ENCODE measurements at regions not wholly inside any gene's neighbourhood (a gene's known extent, or its start where the extent isn't known, plus 50 kb on each side); places are given as distances from the start of the nearest gene placed in this dataset.

DNA sequence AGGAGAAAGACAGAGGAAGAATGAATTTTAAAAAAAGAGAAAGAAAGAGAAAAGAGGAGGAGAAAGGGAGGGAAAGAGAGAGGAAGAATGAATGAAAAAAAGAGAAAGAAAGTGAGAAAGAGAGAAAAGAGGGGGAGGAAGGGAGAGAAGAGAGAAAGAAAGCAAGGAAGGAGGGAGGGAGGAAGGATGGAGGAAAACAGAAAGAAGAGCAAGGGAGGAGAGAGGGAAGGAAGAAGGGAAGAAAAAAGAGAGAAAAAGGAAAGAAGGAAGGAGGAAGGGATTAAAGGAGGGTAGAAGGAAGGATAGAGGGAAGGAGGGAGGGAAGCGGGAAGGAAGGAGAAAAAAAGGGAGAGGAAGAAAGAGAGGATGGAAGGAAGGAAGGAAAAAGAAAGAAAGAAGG lies 122.3 kb upstream of the ZNF507 start (continued):
- TF ChIP-seq ZC3H4 (CRISPR knock-in tag; IDR thresholded peaks at IDR 0.05; ENCODE audit: borderline replicate concordance): no peak

DNA sequence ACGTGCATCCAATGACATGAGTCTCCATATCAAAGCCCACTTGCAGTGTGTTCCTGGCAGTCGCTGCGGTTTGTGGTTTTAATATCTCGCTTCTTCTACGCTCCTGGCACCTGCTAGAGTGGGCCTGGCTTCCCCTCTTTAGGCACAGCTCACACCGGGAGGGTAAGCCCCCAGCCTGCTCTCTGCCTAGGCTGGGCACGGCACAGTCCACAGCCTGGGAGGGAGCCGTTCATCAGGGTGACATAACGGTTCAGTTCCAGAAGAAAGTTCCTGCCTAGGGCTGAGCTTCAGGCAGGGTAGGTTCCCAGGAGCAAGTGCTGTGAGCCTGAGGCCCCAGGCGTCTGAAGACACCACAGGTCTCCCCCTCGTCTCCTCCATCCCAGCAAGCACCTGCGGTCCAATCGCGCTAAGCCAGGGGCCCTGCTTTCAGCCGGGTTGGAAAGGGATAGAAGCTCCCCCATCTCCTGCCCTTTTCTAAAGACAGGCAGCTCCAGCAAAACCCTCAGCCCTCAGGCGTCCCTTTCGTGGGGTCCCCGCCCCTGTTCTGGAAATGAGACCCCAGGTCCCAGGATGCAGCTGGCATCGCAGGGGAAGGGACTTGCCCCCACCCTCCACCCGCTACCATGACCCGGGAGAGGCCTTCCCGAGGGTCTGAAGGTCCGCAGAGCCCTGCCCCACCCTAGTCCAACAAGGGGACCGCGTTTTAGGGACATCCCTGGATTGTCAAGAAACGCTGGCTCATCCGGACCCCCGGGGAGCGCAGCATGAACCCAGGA lies 121.6 kb upstream of the ZNF507 start:
- CTCF ChIA-PET (ENCODE audit: low intra/inter-chr PET ratio, low total read pairs): interaction anchor here (1.2 to 2.7 kb wide), 4 partner anchors 347 to 1541 kb away, joined by 3 to 17 read pairs (median 4); no protein-coding TSS in a partner anchor
- no peak overlapping the region for H2AFZ ChIP-seq (ENCODE audit: low read length)
- no peak overlapping the region for H3K27ac ChIP-seq (ENCODE audit: extremely low read length, insufficient read depth, low read length)
- no peaks in the 10 kb centered on the region for H3K9me3 ChIP-seq (ENCODE audit: low read length)
- POLR2A ChIA-PET: no interaction called here
- WGBS (ENCODE audit: low lambda C conversion rate): 63% methylated on average over 7 of the region's 29 CpGs
- H3K27me3 ChIP-seq (ENCODE audit: control insufficient read depth in 1 of 2, insufficient read depth in 2 of 2, low read length in 2 of 2): peaks cover 0 to 26% of the 10 kb centered on the region in 2 experiments; a peak in 3 of 5 replicates
- H4K20me1 ChIP-seq (ENCODE audit: insufficient read depth, low read length): no peaks in the 10 kb centered on the region
- no peak overlapping the region for H3K4me2 ChIP-seq (ENCODE audit: low read depth, low read length)
- no peaks in the 10 kb centered on the region for H3K4me1 ChIP-seq (ENCODE audit: insufficient read depth, low read length)
- in situ Hi-C loops (cut with HindIII; ENCODE audit: extremely low pct_ligation_motif_present, low pct_unique_long_range_greater_than_20kb): loop anchor here (5.0 kb wide), 1 partner anchor 1556 kb away; no protein-coding TSS in a partner anchor
- ATAC-seq: peak; percentile 52
- H3K4me3 ChIP-seq (replicated peaks in 1 of 3; ENCODE audit: insufficient read depth in 1 of 3, low read depth in 2 of 3, low read length in 3 of 3): no peak overlapping the region
- BruUV-seq (replicated peaks): no TSS peak
- intact Hi-C loops (cut with micrococcal nuclease; ENCODE audit: unreplicated experiment): loop anchor here (10.0 kb wide), 2 partner anchors 549 to 1439 kb away; no protein-coding TSS in a partner anchor
- DNase-seq (ENCODE audit: low spot score): no peak
- no peaks in the 10 kb centered on the region for H3K36me3 ChIP-seq (replicated peaks in 1 of 2; ENCODE audit: control insufficient read depth in 1 of 2, insufficient read depth in 2 of 2, low read length in 2 of 2)
- H3K79me2 ChIP-seq (ENCODE audit: insufficient read depth, low read length): no peaks in the 10 kb centered on the region
- TF ChIP-seq MIER3 (CRISPR knock-in tag; IDR thresholded peaks at IDR 0.05; ENCODE audit: borderline replicate concordance) (no peak), TEAD2 (CRISPR knock-in tag; IDR thresholded peaks at IDR 0.05) (no peak), HES4 (CRISPR knock-in tag; IDR thresholded peaks at IDR 0.05; ENCODE audit: borderline replicate concordance) (no peak), ZNF772 (CRISPR knock-in tag; IDR thresholded peaks at IDR 0.05) (no peak), ZNF672 (CRISPR knock-in tag; IDR thresholded peaks at IDR 0.05) (no peak), FLYWCH1 (CRISPR knock-in tag; IDR thresholded peaks at IDR 0.05) (no peak), ZNF446 (CRISPR knock-in tag; IDR thresholded peaks at IDR 0.05) (no peak), GFI1 (CRISPR knock-in tag; IDR thresholded peaks at IDR 0.05; ENCODE audit: borderline replicate concordance) (no peak), RFXAP (CRISPR knock-in tag; IDR thresholded peaks at IDR 0.05; ENCODE audit: borderline replicate concordance) (no peak), ZNF746 (CRISPR knock-in tag; IDR thresholded peaks at IDR 0.05) (no peak), ZNF354B (CRISPR knock-in tag; IDR thresholded peaks at IDR 0.05) (no peak), MIXL1 (CRISPR knock-in tag; IDR thresholded peaks at IDR 0.05) (no peak), NBN (conservative IDR thresholded peaks at IDR 0.05) (no peak)
- TF ChIP-seq, protein P1, sequence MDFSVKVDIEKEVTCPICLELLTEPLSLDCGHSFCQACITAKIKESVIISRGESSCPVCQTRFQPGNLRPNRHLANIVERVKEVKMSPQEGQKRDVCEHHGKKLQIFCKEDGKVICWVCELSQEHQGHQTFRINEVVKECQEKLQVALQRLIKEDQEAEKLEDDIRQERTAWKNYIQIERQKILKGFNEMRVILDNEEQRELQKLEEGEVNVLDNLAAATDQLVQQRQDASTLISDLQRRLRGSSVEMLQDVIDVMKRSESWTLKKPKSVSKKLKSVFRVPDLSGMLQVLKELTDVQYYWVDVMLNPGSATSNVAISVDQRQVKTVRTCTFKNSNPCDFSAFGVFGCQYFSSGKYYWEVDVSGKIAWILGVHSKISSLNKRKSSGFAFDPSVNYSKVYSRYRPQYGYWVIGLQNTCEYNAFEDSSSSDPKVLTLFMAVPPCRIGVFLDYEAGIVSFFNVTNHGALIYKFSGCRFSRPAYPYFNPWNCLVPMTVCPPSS (IDR thresholded peaks at IDR 0.05): no peak
- TF ChIP-seq, protein P2, sequence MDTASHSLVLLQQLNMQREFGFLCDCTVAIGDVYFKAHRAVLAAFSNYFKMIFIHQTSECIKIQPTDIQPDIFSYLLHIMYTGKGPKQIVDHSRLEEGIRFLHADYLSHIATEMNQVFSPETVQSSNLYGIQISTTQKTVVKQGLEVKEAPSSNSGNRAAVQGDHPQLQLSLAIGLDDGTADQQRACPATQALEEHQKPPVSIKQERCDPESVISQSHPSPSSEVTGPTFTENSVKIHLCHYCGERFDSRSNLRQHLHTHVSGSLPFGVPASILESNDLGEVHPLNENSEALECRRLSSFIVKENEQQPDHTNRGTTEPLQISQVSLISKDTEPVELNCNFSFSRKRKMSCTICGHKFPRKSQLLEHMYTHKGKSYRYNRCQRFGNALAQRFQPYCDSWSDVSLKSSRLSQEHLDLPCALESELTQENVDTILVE (CRISPR knock-in tag; IDR thresholded peaks at IDR 0.05): no peak
- no peak overlapping the region for H3K9ac ChIP-seq (ENCODE audit: insufficient read depth, low read depth, low read length)
- no peak for FAIRE-seq

Measured in HepG2 (cell line).